ENCODE measurements at regions not wholly inside any gene's neighbourhood (a gene's known extent, or its start where the extent isn't known, plus 50 kb on each side); places are given as distances from the start of the nearest gene placed in this dataset.

DNA sequence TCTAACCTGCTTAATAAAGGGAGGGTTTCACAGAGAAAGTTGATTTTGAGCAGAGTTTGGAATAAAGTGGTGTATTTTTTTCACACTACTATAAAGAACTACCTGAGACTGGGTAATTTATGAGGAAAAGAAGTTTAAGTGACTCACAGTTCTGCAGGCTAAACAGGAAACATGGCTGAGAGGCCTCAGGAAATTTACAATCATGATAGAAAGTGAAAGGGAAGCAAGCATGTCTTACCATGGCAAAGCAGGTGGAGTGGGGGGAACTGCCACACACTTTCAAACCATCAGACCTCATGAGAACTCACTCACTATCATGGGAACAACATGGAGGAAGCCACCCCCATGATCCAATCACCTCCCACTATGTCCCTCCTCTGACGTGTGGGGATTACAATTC is 546.7 kb downstream of the EPHA4 start:
- no peak for DNase-seq (ENCODE audit: low read depth, low spot score)

DNA sequence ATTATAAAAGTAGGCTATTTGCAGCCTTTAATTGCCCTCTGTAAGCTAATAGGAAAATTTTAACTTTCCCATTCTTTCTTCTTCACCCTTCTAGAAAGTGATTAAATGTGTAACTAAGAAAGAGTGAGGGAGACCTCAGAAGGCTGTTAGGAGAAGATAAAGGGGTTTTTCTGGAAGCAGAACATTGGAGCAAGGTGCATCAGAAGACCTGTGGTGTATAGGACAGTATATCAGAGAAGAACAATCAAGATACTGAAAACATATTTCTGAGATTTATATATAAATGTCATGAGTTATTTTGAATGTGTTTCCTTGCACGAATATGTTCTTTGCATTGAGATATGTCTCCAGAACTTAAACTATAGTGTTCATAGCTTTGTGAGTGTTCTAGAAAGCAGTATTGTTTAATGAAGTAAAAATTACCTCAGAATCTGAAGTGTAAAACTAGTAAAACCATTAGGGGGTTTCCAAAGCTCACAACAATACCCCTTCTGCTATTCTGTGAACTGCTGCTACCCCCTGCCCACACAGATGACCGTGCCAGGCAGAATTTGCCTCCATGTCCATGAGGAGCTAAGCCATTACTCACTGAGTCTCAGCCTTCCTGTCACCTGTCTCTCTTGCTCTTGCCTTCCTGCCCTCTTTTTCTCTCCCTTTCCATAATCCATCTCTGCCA is 537.9 kb downstream of the EPHA4 start:
- DNase-seq (ENCODE audit: low read depth, low spot score), result no peak

DNA sequence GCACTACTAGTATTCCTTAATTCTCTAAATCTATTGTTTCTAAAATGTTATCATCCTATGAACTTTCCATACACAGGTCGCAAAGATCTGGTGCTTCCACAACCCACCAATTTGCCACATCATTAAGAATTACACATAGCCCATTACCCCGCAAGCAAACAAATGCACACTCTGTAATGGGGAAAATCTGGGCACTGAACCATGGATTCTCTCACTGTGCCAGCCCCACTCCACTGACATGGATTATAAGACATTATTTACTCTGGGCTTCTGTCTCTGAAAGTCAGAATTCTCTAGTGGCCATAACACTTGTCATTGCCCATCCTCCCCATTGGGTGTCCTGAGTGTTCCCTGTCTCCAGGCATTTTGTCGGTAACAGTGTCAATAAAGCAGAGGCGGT is 537.1 kb downstream of the EPHA4 start:
- DNase-seq (ENCODE audit: low read depth, low spot score), result no peak

DNA sequence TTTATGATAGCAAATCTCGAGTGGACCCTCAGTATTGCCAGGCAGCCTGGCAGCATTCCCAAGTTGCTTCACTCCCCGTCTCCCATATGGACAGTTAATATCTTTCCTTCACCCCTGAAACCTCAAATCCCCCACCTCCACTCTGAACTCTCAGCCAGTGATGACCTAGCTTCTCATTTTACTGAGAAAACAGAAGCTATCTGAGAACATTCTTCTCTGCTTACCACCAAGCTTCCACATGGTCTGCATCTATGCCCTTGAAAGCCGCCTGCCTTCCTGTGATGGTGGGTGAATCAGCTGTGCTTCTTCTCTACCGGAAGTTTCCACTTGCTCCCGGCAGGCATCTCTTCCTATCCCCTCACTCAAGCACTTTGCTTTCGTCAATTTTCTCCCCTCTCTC is 529.2 kb downstream of the EPHA4 start:
- no peak for DNase-seq (ENCODE audit: low read depth, low spot score)

DNA sequence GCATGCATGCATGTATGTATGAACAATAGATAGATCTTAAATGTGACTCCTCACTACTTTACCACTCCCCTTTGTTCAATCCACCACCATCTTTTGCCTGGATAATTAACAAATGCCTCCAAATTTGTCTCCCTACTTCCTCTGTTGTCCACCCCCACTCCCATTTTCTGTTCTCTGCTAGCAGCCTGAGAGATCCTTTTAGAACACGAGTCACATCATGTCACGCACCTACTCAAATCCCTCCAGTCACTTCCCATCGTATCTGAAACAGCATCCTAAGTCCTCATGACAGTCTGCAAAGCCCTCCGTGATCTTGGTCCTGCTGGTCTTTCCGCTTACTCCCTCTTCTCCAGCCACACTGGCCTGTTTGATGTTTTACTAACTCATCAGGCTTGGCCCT is 527.3 kb downstream of the EPHA4 start:
- no peak for DNase-seq (ENCODE audit: low read depth, low spot score)

DNA sequence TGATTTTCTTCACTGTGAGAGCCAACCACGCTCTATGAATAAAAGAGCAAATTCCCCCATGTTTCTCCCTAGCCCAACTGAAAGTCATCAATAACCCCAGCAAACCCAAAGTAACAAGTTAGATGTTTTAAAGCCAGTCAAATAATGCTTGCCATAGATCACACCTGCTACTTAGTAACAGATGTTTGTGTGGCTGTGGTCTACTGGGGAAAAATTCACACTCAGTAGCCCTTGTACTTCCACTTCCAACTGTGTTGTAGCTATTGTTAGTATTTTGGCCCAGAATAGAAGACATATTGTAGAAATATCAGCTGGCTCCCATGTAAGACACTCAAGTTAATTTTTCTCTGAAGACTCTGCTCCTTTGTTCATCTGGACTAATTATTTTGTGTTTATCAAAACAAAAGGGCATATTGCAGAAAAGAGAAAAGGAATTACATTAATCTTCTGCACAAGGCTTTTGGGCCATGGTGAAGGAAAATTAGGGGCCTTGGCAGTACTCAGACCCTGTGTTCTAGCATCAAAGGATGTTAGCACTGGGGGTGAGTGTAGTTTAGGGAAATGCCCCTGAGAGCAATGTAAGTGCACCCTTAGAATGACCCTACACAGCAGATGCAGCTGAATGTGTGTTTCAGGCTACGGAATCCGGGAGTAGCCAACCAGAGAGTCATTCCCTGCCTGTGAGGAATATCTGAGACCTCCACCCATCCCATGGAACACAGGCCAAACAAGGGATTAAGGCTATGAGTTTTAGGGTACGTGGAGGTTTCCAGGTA is 521.9 kb downstream of the EPHA4 start:
- no peak for DNase-seq (ENCODE audit: low read depth, low spot score)

DNA sequence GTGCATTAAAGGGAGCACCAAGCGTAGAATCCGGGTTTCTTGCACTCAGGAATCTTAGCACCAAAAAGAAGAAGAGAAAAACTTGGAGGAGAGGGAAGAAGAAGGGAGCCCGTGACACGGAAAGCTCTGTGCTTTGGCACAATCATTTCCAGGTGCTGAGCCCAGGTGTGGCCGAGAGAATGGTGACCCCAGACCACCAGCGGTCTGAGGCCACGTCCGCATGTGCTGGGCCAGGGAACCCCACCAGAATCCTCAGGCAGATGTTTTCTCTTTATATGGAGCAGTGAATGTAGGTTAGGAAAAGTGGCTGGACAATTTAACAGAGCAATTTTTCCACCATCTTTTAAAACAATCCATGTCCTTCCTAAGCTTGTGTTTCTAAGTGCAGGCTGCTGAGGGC is 520.9 kb downstream of the EPHA4 start:
- DNase-seq (ENCODE audit: low read depth, low spot score), result no peak

DNA sequence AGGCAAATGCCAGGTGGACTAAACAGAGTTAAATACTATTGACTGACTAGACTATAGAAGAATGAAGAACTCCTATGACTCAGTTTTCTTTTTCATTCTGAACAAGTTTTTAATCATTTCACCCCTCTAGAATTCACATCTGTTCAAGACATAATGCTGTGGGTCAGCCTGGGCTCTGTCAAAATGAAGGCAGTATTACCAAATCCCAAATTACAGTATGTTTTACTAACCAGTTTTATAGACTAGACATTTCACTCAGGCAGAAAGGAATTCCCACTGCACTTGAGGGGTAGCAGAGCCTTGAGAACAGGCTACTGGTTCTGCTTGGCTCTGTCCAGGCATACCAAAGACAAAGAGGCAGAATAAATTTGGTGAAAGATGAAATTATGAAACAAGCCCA is 511.7 kb downstream of the EPHA4 start:
- no peak for DNase-seq (ENCODE audit: low read depth, low spot score)

DNA sequence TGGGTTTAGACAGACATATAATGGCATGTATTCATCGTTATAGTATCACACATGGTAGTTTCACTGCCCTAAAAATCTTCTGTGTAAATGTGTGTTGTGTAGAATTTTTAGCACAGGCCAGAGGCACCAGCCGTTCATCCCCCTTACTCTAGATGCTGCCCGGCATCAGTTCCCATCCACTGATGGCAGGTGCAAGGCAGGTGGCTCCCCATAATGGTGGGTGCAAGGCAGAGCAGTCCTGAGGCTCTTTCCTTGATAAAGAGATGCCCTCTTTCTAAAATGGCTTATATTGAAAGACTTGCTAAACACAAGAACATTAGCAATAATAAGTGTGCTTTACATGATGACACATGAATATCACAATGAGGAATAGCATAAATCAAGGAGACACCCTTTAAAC is 508.5 kb downstream of the EPHA4 start:
- no peak for DNase-seq (ENCODE audit: low read depth, low spot score)

DNA sequence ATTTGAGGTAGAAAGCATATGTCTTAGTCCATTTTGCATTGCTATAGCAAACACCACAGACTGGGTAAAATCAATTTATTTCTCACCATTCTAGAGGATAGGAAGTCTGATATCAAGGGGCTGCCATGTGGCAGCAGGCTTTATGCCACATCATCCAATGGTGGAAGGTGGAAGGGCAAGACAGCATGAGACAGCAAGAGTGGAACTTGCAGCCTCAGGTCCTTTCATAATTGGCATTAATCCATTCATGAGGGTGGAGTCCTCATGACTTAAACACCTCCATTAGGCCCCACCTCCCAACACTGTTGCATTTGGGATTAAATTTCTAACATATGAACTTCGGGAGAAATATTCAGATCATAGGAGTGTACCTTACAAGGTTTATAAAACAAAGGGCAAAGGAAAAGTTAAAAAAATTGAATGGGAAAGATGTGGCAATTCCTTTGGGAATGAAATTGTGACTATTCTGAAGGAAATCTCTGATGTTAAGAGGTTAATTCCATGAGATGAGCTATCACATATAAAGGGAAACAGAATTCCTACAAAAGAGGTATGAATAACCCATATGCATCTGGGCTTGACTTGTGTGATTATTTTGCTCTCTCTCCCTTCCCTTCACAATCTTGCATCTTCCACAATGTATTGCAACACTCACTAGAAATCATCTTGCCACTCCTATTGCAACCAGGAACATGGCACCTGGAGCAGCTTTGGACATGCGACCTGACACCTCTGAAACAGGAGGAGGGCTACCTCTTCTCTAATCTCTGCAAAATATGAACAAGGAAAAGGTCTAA is 507.8 kb downstream of the EPHA4 start:
- DNase-seq (ENCODE audit: low read depth, low spot score), result no peak

DNA sequence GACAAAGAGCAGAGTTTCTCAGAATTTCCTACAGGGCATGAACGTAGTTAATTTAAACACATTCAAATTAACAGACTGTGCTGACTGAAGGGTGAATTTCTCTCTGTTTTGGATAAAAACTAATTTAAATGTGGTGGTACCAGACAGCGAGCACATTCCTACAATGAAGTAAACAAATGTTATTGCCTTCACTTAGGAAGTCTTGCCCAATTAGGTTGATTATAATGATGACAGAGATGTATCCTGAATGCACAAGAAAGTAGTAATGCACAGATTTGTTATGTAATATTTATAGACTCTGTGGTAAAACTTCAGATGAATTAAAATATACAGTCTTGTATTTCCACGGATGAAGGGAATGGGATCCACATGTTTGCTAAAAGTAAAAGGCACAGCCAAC is 507.2 kb downstream of the EPHA4 start:
- no peak for DNase-seq (ENCODE audit: low read depth, low spot score)

DNA sequence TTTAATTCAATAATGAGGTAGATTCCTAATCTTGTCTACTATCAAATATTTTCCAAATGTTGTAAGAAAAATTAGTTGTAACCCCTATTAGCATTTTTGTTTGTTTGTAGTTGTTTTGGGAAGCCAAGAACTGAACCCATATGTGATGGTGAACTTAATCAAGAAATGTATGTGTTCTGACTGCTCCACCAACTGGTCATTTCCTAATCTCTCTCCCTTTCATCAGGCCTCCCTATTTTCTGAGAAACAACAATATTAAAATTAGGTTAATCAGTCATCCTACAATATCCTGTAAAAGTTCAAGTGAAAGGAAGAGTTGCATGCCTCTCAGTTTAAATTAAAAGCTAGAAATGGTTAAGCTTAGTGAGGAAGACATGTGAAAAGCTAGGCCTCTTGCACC is 504.0 kb downstream of the EPHA4 start:
- DNase-seq (ENCODE audit: low read depth, low spot score), result no peak

DNA sequence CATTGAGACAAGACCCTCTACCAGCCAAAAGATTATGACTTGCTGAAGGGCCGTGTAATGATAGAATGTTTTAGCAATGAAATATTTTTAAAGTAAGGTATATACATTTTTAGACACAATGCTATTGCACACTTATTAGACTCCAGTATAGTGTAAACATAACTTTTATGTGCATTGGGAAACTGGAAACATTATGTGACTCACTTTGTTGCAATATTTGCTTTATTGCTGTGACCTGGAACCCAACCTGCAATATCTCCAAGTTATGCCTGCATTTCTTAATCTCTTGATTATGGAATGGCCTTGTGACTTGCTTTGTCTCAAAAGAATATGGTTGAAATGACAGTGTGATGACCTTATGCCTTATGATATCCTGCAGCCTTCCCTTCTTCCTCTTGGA is 502.0 kb downstream of the EPHA4 start:
- no peak for DNase-seq (ENCODE audit: low read depth, low spot score)

DNA sequence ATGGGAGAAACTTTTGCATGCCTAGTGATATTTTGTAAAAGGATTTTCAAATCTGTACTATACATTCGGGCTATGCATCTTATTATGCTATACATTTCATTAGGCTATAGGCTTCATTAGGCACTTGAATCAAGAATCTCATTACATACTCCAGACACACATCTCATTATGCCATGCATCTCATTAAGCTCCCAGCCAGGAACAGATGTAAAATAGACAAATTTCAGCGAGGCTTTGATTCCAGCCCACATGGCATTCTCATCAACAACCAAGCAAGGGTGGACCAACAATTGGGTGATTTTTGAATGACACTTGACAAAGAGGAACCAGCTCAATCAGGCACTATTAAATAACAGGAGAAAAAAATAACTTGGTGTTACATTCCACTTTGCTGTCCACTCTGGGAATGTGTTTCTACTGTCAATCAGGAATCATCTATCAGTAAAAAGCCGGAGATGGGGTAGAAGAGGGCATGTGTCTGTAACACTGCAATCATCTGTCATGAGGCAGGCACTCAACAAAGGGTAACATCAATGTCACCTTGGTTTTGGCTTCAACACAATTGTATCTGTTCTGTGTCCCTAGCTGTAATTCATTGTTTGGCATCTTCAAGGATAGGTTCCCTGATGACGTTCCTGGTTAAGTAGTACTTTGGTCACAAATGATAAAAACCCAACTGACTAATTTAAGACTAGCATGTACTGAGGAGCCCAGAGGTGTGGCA is 498.6 kb downstream of the EPHA4 start:
- DNase-seq (ENCODE audit: low read depth, low spot score), result no peak

DNA sequence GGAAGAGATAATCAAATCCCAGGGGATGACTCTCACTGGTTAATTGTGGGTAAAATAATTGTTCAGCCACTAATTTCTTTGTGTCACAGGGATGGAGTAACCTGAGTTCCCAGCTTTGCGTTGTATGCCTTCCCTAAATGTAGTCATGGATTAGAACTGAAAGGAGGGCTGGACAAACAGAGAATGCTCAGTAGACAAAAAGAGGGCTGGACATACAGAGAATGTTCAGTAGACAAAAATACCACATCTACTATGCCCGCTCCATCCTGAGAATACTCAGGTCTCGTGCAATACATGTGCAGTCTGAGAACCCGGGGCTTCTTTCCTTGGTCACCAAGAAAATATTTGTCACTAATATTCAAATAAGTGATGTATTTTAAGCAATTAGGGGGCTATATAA is 497.9 kb downstream of the EPHA4 start:
- DNase-seq (ENCODE audit: low read depth, low spot score), result no peak

DNA sequence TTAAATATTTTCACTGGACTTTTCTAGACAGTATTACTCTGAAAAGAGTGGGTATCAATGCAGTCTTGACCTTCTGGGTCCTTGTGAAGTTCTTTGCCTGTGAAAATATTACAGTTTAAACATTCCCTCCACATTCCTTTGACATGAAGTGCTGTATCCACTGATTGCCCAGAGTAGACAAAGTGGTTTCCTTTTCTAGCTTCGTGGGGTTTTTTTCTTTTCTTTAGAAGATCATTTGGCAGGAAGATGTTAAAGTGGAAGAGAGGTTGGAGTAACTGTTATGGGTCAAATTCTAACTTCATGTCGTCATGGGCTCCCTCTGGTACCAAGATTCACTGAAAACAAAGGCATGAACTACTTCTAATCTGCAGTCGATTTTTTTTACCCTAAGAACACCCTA is 496.9 kb downstream of the EPHA4 start:
- no peak for DNase-seq (ENCODE audit: low read depth, low spot score)

DNA sequence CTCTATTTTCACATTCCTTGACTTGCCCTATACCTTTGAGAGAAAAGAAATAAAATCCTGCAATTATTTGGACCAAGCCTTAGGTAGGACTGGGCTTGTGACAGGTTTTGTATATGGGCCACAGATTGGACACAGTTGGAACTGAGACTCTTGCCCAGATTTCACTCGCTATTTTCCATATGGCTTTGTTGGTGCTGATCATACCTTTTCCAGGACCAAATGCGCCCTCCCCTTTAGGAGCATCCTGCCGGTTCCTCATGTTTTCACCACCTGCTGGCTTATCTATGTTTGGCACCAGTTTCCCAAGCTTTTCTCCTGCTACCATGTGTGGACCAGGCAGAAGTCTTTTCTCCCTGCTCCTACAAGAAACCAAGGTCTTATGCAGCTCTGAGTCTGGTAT is 494.9 kb downstream of the EPHA4 start:
- DNase-seq (ENCODE audit: low read depth, low spot score), result no peak

DNA sequence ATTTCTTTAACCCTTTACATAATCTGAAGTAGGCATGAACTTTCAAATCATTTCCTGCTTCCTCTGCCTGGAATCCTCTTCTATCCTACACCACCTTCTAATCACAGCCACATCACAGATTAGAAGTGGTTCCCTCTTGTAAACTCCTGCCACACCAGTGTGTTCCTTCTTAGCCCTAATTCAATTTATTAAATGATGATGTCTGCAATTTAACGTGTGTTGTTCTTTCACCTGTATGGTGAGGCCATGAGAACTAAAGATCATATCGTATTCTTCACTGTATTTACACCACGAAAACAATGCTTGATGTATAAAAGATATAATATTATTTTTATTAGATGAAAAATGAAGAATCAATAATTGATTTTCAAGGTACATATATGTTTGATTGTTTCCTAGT is 494.3 kb downstream of the EPHA4 start:
- DNase-seq (ENCODE audit: low read depth, low spot score), result no peak

DNA sequence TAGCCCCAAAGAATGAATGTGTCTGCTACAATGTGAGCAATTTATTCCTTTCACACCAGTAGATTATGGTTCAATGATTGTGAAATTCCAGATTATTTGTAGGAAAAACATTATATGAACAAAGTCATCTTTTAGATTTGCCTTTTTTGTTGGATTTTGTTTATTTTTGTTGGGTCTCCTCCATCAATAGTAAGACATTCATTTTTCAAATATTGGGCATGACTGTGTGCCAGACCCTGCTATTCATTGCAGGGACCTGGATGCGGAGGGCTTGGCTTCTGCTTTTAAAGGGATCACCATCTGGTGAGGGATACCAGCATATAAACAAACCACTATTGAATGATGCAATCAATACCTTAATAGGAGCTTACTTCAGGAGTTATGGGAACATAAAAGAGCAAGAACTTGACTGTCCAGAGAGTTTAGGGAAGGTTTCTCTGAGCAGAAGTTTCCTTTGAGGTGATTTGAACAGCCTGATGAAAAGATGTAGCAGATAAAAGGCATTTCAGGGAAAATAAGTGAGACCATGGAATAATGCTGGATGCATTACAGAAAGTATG is 486.7 kb downstream of the EPHA4 start:
- DNase-seq (ENCODE audit: low read depth, low spot score), result no peak

DNA sequence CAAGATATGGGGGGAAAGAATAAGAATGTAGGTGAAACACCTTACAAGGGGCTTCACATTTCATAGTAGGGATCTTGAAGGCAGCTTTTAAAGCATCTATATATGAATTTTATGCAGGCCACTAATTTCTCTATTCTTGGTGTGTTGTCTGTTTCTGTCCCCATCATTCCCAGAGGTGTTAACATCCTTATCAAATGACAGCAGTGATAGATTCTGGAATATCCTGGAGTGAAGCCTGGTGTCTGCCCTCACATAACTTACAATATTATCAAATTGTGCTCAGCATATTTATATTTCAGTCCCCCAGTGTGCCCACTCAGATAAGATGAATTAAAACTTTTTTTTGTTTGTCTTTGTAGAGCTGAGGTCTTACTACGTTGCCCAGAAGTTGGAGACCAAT is 486.2 kb downstream of the EPHA4 start:
- no peak for DNase-seq (ENCODE audit: low read depth, low spot score)

DNA sequence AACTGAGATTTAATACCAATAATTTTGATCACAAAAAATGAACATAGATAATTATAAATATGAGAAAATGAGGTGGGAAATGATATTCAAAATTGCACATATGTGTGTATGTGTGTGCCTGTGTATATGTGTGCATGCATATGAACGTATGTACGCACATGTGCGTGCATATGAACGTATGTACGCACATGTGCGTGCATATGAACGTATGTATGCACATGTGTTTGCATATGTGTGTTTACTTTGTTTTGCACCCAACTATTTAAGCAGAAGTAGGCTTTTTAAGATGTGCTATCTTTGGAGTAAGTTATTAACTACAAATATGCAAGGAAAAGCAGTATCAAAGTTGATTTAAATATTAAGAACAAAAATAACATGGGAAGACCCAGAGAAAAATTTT is 484.3 kb downstream of the EPHA4 start:
- DNase-seq (ENCODE audit: low read depth, low spot score), result no peak

DNA sequence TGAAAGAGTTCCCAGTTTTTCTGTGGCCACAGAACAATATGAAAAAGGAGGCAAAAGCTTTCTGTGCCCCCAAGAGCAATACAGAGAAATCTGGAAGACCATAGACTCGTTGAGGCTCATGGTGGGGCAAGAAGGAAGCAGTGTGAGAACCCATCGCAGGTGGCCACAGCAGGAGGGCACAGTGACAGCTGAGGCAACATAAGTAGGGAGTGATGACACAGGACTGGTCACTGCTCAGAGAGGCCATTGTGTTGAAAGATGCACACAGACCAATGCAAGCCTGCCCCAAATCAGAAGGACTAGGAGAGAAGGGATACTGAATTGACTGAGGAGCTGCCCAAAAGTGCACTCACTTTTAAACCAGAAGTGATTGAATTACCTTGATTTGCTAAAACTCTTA is 483.6 kb downstream of the EPHA4 start:
- no peak for DNase-seq (ENCODE audit: low read depth, low spot score)
